ENCODE measurements at regions not wholly inside any gene's neighbourhood (a gene's known extent, or its start where the extent isn't known, plus 50 kb on each side); places are given as distances from the start of the nearest gene placed in this dataset.

DNA sequence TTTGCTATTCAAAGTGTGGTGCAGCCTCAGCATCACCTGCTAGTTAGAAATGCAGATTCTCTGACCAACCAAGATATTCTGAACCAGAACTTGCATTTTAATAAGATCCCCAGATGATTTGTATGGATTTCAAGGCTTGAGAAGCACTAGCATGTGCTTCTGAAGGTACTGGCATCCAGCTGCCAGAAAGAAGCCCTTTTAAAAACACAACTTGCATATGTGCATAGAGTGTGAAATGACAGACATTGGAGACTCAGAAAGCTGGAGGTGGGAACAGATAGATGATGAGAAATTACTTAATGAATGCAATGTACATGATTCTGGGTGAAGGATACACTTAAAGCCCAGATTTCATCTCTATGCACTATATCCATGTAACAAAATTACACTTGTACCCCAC is 409.3 kb upstream of the SPTLC3 start:
- TF ChIP-seq CTCF (optimal IDR thresholded peaks at IDR 0.05 in 1 of 3, IDR thresholded peaks at IDR 0.05 in 1 of 3, conservative IDR thresholded peaks at IDR 0.05 in 1 of 3; ENCODE audit: extremely low read depth in 1 of 3, insufficient read depth in 2 of 3, low read length in 3 of 3) = no peak
- no peak for TF ChIP-seq EZH2 (IDR thresholded peaks at IDR 0.05; ENCODE audit: low read length)
